DOHH2 (cell line): ENCODE measurements at regions not wholly inside any gene's neighbourhood (a gene's known extent, or its start where the extent isn't known, plus 50 kb on each side); places are given as distances from the start of the nearest gene placed in this dataset.

Experiments used
- H3F3A ChIP-seq: fragments of 200-600 bp; sonication (generic), shearing (Covaris generic); 2 replicates; pipeline ENCODE4 v1.6.0; 2016; ENCODE audit warnings: antibody characterized with exemption, mild to moderate bottlenecking; ENCODE audit not compliant: control insufficient read depth, insufficient read depth
- H3K27ac ChIP-seq: fragments of 200-600 bp; sonication (generic); 2 replicates; pipeline ENCODE4 v1.5.1; 2014; ENCODE audit warnings: low read depth, mild to moderate bottlenecking, low read length, moderate library complexity
- H3K27me3 ChIP-seq: fragments of 200-600 bp; sonication (generic); 2 replicates; pipeline ENCODE4 v1.6.1; 2014; ENCODE audit warnings: mild to moderate bottlenecking, low read length, mixed read lengths; ENCODE audit not compliant: control insufficient read depth
- H3K36me3 ChIP-seq: fragments of 200-600 bp; sonication (generic); 2 replicates; pipeline ENCODE4 v1.6.1; 2014; ENCODE audit warnings: mild to moderate bottlenecking, low read length, moderate library complexity, mixed read lengths; ENCODE audit not compliant: control insufficient read depth
- H3K4me1 ChIP-seq: fragments of 200-600 bp; sonication (generic); 2 replicates; pipeline ENCODE4 v1.6.1; 2014; ENCODE audit warnings: mild to moderate bottlenecking, low read length, mixed read lengths; ENCODE audit not compliant: control insufficient read depth
- H3K4me2 ChIP-seq: fragments of 200-600 bp; sonication (generic); 2 replicates; pipeline ENCODE4 v1.6.0; 2014; ENCODE audit warnings: mild to moderate bottlenecking, low read length, moderate library complexity
- H3K4me3 ChIP-seq: fragments of 200-600 bp; sonication (generic); 2 replicates; pipeline ENCODE4 v1.5.1; 2014; ENCODE audit warnings: mild to moderate bottlenecking, low read length, mixed read lengths
- H3K79me2 ChIP-seq: fragments of 200-600 bp; sonication (generic); 2 replicates; pipeline ENCODE4 v1.6.1; 2014; ENCODE audit warnings: mild to moderate bottlenecking, low read length, mixed read lengths; ENCODE audit not compliant: control insufficient read depth
- H3K9me2 ChIP-seq: fragments of 200-600 bp; sonication (generic); replicated peaks from 2 replicates; pipeline ENCODE4 v1.6.1; 2014; ENCODE audit warnings: mild to moderate bottlenecking, low read length, mixed read lengths; ENCODE audit not compliant: control insufficient read depth
- H3K9me3 ChIP-seq: fragments of 200-600 bp; sonication (generic); 2 replicates; pipeline ENCODE4 v1.6.1; 2014; ENCODE audit warnings: antibody characterized with exemption, low read length, mixed read lengths; ENCODE audit not compliant: control insufficient read depth, insufficient read depth
- H4K20me1 ChIP-seq: fragments of 200-600 bp; sonication (generic); 2 replicates; pipeline ENCODE4 v1.6.0; 2014; ENCODE audit warnings: low read depth, mild to moderate bottlenecking, antibody characterized with exemption, low read length, moderate library complexity; ENCODE audit not compliant: control insufficient read depth, insufficient read depth
- EZH2phosphoT487 ChIP-seq: fragments of 200-600 bp; sonication (generic); IDR thresholded peaks from 2 replicates; pipeline ENCODE4 v1.6.1; 2017; ENCODE audit warnings: borderline replicate concordance, mild to moderate bottlenecking, antibody characterized with exemption, low read length, moderate library complexity, mixed read lengths
- TF ChIP-seq, protein P1 (sequence below): fragments of 200-600 bp; sonication (generic); IDR thresholded peaks from one replicate; pipeline ENCODE4 v1.5.1; 2014; ENCODE audit warnings: antibody characterized with exemption, mild to moderate bottlenecking, low read depth, low read length; ENCODE audit not compliant: poor library complexity, severe bottlenecking

- no peaks in the 10 kb centered on the region for H3F3A ChIP-seq
- no peaks in the 10 kb centered on the region for H3K27me3 ChIP-seq
- H3K4me3 ChIP-seq = no peak overlapping the region
- H3K9me2 ChIP-seq = no peaks in the 10 kb centered on the region
- H3K4me2 ChIP-seq = no peak overlapping the region
- TF ChIP-seq, protein P1, sequence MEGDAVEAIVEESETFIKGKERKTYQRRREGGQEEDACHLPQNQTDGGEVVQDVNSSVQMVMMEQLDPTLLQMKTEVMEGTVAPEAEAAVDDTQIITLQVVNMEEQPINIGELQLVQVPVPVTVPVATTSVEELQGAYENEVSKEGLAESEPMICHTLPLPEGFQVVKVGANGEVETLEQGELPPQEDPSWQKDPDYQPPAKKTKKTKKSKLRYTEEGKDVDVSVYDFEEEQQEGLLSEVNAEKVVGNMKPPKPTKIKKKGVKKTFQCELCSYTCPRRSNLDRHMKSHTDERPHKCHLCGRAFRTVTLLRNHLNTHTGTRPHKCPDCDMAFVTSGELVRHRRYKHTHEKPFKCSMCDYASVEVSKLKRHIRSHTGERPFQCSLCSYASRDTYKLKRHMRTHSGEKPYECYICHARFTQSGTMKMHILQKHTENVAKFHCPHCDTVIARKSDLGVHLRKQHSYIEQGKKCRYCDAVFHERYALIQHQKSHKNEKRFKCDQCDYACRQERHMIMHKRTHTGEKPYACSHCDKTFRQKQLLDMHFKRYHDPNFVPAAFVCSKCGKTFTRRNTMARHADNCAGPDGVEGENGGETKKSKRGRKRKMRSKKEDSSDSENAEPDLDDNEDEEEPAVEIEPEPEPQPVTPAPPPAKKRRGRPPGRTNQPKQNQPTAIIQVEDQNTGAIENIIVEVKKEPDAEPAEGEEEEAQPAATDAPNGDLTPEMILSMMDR = no peak
- TF ChIP-seq EZH2phosphoT487 = no peak
- H3K36me3 ChIP-seq = no peaks in the 10 kb centered on the region
- no peak overlapping the region for H3K27ac ChIP-seq
- no peaks in the 10 kb centered on the region for H3K4me1 ChIP-seq
- no peaks in the 10 kb centered on the region for H4K20me1 ChIP-seq
- no peaks in the 10 kb centered on the region for H3K9me3 ChIP-seq
- no peaks in the 10 kb centered on the region for H3K79me2 ChIP-seq
These were observed 156.4 kb upstream of the SH3BP4 start for GRCh38 chr2:234795272-234795920.

DNA sequence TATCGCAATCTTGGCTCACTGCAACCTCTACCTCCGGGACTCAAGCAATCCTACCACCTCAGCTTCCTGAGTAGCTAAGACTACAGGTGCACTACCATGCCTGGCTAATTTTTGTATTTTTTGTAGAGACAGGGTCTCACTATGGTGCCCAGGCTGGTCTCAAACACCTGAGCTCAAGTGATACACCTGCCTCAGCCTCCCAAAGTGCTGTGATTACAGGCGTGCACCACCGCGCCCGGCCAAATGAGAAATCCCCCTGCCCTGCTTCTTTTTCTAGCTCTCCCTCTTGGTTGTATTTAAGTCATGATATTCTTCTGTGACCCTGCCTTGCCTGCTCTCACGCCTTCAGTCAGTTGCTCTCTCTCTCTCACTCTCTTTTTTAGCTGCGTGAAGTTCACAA, 157.0 kb upstream of the SH3BP4 start:
- no peaks in the 10 kb centered on the region for H3K36me3 ChIP-seq
- H3K27me3 ChIP-seq = no peaks in the 10 kb centered on the region
- no peaks in the 10 kb centered on the region for H3K9me2 ChIP-seq
- no peaks in the 10 kb centered on the region for H3K4me1 ChIP-seq
- no peak for TF ChIP-seq EZH2phosphoT487
- TF ChIP-seq, protein P1 = no peak
- no peaks in the 10 kb centered on the region for H4K20me1 ChIP-seq
- no peak overlapping the region for H3K27ac ChIP-seq
- H3F3A ChIP-seq = no peaks in the 10 kb centered on the region
- H3K79me2 ChIP-seq = no peaks in the 10 kb centered on the region
- no peak overlapping the region for H3K4me2 ChIP-seq
- no peak overlapping the region for H3K4me3 ChIP-seq
- no peaks in the 10 kb centered on the region for H3K9me3 ChIP-seq

DNA sequence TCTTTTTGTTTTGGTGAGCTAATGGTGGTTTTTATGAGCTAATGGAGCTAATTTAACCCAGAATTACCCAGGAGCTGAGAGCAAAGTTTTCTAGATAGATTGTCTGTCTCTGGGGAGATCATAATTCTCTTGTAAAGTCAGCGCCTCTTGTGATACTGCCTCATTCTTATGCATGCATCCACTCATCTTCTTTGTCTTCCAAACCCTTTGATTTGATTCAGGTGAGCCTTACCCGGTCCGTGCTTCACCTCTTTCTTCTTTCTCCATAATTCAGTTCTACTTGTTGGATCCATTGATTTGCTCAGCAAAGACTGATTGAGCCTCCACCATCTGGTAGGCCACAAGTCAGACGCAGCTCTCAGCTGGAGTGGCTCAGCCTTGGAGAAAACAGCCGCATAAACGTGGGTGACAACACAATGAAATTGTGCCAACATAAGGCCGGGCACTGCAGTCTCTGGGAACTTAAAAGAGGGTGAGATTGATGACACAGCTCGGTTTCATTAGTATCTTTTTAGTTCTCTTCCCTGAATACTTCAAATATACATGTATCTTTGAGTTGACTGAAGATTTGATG, 158.5 kb upstream of the SH3BP4 start:
- H3K79me2 ChIP-seq = no peaks in the 10 kb centered on the region
- no peaks in the 10 kb centered on the region for H3K36me3 ChIP-seq
- no peaks in the 10 kb centered on the region for H3K4me1 ChIP-seq
- no peak overlapping the region for H3K4me3 ChIP-seq
- H3F3A ChIP-seq = no peaks in the 10 kb centered on the region
- no peaks in the 10 kb centered on the region for H3K27me3 ChIP-seq
- no peak overlapping the region for H3K4me2 ChIP-seq
- H4K20me1 ChIP-seq = 0 out of 2 replicates have a peak, but pooled peaks cover 3% of the 10 kb centered on the region
- H3K9me2 ChIP-seq = no peaks in the 10 kb centered on the region
- TF ChIP-seq, protein P1 = no peak
- TF ChIP-seq EZH2phosphoT487 = no peak
- H3K27ac ChIP-seq = no peak overlapping the region
- H3K9me3 ChIP-seq = no peaks in the 10 kb centered on the region
